HG02938 (cell line): ENCODE measurements at regions not wholly inside any gene's neighbourhood (a gene's known extent, or its start where the extent isn't known, plus 50 kb on each side); places are given as distances from the start of the nearest gene placed in this dataset.

Experiments used
- ATAC-seq: cut with Tn5 transposase; IDR thresholded peaks from one replicate; pipeline ENCODE4 v1.9.1; 2021; ENCODE audit warnings: mild to moderate bottlenecking, moderate library complexity; ENCODE audit not compliant: unreplicated experiment

- no peak for ATAC-seq
Measured at GRCh38 chr6:12420626-12421025, 130.5 kb downstream of the EDN1 start.

- no peak for ATAC-seq
Measured at GRCh38 chr6:12421596-12421995, 131.4 kb downstream of the EDN1 start.

GRCh38 chr6:12422848-12423247 lies 132.7 kb downstream of the EDN1 start:
- ATAC-seq, result no peak

GRCh38 chr6:12423832-12424231 lies 133.7 kb downstream of the EDN1 start:
- no peak for ATAC-seq

- no peak for ATAC-seq
Measured at GRCh38 chr6:12426121-12426520, 136.0 kb downstream of the EDN1 start.

- ATAC-seq, result no peak
Measured at GRCh38 chr6:12431023-12431422, 140.9 kb downstream of the EDN1 start.

GRCh38 chr6:12436224-12436623 lies 146.1 kb downstream of the EDN1 start:
- ATAC-seq, result no peak

- ATAC-seq, result no peak
Measured at GRCh38 chr6:12436683-12437082, 146.5 kb downstream of the EDN1 start.

- ATAC-seq, result no peak
Measured at GRCh38 chr6:12439296-12439695, 149.1 kb downstream of the EDN1 start.

- no peak for ATAC-seq
Measured at GRCh38 chr6:12440981-12441380, 150.8 kb downstream of the EDN1 start.

- ATAC-seq, result no peak
Measured at GRCh38 chr6:12442455-12442854, 152.3 kb downstream of the EDN1 start.

GRCh38 chr6:12446394-12446793 lies 156.2 kb downstream of the EDN1 start:
- ATAC-seq, result no peak

GRCh38 chr6:12449447-12449846 lies 159.3 kb downstream of the EDN1 start:
- no peak for ATAC-seq

- ATAC-seq, result no peak
Measured at GRCh38 chr6:12450467-12450866, 160.3 kb downstream of the EDN1 start.

GRCh38 chr6:12456343-12456742 lies 166.2 kb downstream of the EDN1 start:
- ATAC-seq, result no peak

GRCh38 chr6:12457094-12457493 lies 166.9 kb downstream of the EDN1 start:
- no peak for ATAC-seq

- no peak for ATAC-seq
Measured at GRCh38 chr6:12458558-12458957, 168.4 kb downstream of the EDN1 start.

- ATAC-seq, result no peak
Measured at GRCh38 chr6:12459945-12460661, 169.9 kb downstream of the EDN1 start.

GRCh38 chr6:12467706-12468670 lies 177.8 kb downstream of the EDN1 start:
- no peak for ATAC-seq

GRCh38 chr6:12472601-12473038 lies 182.5 kb downstream of the EDN1 start:
- ATAC-seq, result no peak

- ATAC-seq, result no peak
Measured at GRCh38 chr6:12473494-12473893, 183.3 kb downstream of the EDN1 start.
